ENCODE measurements at regions not wholly inside any gene's neighbourhood (a gene's known extent, or its start where the extent isn't known, plus 50 kb on each side); places are given as distances from the start of the nearest gene placed in this dataset.

DNA sequence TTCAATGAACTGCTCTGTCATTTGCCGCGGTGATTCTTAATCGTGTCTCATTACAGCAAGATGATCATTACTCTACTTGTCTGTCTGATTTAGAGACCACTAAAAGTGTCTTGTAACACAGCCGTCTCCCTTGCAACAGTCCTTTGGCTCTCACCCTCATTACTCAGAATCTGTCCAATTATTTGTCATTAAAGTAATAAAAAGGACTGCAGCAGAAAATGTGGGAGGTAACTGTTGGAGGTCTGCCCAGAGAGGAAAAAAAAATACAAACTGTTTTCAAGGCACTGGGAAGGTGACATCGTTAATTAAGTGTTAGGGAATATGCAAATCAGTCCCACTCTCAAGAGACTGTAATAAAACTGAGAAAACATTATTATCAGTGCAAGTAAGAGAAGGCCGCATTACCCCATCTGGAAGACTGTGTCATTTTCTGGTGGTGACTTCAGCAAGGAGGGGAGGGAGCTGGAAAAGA is 281.0 kb downstream of the RASEF start:
- H3K9me3 ChIP-seq (ENCODE audit: control insufficient read depth in 3 of 3, low read length in 3 of 3), result no peaks in the 10 kb centered on the region
- H3K9ac ChIP-seq (ENCODE audit: low read depth in 1 of 3, low read length in 3 of 3), result no peak overlapping the region
- no peaks in the 10 kb centered on the region for H3K36me3 ChIP-seq (ENCODE audit: control insufficient read depth in 3 of 3, insufficient read depth in 3 of 3, low read length in 3 of 3)
- H3K4me1 ChIP-seq (ENCODE audit: control insufficient read depth in 3 of 3, insufficient read depth in 3 of 3, low read length in 3 of 3), result no peaks in the 10 kb centered on the region
- no peak overlapping the region for H3K27ac ChIP-seq (ENCODE audit: low read depth, low read length)
- no peak overlapping the region for H3K4me3 ChIP-seq (ENCODE audit: low read length in 3 of 3)
- no peaks in the 10 kb centered on the region for H3K27me3 ChIP-seq (ENCODE audit: control insufficient read depth in 3 of 3, insufficient read depth in 3 of 3, low read length in 3 of 3)

DNA sequence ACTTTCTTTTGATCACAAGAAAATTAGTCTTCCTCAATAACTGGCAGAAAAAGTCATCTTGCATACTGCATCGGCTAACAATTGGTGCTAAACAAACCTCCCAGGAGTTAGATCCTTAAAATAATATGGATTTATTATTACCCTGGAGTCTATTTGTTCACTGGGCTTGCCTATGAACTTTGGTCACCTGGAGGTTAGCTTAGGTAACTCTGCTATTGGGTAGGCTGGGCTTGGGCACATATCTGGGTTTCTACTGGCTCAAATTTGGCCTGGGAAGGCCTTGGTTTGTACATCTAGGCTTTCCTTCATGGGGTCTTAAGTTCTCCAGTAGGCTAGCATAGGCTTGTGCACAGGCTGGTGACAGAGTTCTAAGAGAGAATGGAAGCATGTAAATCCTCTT is 279.9 kb downstream of the RASEF start:
- no peak overlapping the region for H3K4me3 ChIP-seq (ENCODE audit: low read length in 3 of 3)
- H3K27me3 ChIP-seq (ENCODE audit: control insufficient read depth in 3 of 3, insufficient read depth in 3 of 3, low read length in 3 of 3), result no peaks in the 10 kb centered on the region
- no peaks in the 10 kb centered on the region for H3K4me1 ChIP-seq (ENCODE audit: control insufficient read depth in 3 of 3, insufficient read depth in 3 of 3, low read length in 3 of 3)
- H3K9me3 ChIP-seq (ENCODE audit: control insufficient read depth in 3 of 3, low read length in 3 of 3), result no peaks in the 10 kb centered on the region
- H3K9ac ChIP-seq (ENCODE audit: low read depth in 1 of 3, low read length in 3 of 3), result no peak overlapping the region
- H3K27ac ChIP-seq (ENCODE audit: low read depth, low read length), result no peak overlapping the region
- no peaks in the 10 kb centered on the region for H3K36me3 ChIP-seq (ENCODE audit: control insufficient read depth in 3 of 3, insufficient read depth in 3 of 3, low read length in 3 of 3)

DNA sequence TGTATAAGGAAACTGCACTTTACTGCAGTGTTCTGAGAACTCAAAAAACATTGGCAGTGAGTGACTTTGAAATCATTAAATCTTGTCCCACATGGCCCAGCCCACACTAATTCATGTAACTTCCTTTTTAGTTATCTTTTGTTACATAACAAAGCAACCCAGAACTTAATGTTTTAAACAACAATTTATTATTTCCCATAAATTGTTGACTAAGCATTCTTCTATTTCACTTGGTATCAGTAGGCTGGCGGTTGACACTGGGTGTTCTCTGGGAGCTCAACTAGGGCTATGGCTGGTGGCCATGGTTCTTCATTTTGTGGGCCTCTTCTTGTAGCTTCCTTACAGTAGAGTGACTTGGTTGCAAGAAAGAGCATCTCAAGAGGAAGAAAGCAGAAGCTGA is 278.4 kb downstream of the RASEF start:
- Histone ChIP-seq H3K4me3 (ENCODE audit: low read length in 3 of 3) (no peak overlapping the region), H3K4me1 (ENCODE audit: control insufficient read depth in 3 of 3, insufficient read depth in 3 of 3, low read length in 3 of 3) (no peaks in the 10 kb centered on the region), H3K27me3 (ENCODE audit: control insufficient read depth in 3 of 3, insufficient read depth in 3 of 3, low read length in 3 of 3) (no peaks in the 10 kb centered on the region), H3K36me3 (ENCODE audit: control insufficient read depth in 3 of 3, insufficient read depth in 3 of 3, low read length in 3 of 3) (no peaks in the 10 kb centered on the region), H3K9me3 (ENCODE audit: control insufficient read depth in 3 of 3, low read length in 3 of 3) (no peaks in the 10 kb centered on the region), H3K9ac (ENCODE audit: low read depth in 1 of 3, low read length in 3 of 3) (no peak overlapping the region), H3K27ac (ENCODE audit: low read depth, low read length) (no peak overlapping the region)

DNA sequence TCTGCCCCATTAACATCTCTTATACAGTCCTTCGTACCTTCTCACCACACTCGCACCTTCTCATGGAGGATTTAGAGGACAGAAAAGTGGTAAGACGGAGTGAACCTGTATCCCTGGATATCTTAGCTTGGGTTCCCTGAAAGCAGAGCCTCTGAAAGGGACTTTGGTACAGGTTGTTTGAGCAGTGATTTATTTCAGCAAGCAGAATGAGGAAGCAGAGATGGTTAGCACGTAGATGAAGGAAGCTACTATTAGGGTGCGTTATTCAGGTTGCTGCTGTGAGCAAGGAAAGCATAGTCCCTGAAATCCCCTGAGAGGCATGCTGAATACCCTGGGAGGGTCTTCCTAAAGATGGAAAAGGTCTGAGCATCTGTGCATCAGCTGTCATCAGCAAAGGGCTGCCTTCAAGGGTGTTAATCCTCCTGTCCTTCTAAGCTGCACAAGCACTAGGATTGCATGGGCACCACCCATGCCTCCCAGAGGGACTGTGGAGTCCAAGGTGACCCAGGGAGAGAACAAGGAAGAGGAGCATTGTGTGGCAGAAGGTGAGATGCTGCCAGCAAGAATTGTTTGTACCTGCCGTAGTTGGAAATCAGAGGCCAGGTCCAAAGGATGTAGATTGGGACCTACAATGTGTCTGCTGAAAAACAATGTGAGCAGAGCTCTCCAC is 273.7 kb downstream of the RASEF start:
- H3K9ac ChIP-seq (ENCODE audit: low read depth in 1 of 3, low read length in 3 of 3), result no peak overlapping the region
- H3K27ac ChIP-seq (ENCODE audit: low read depth, low read length), result no peak overlapping the region
- H3K4me3 ChIP-seq (ENCODE audit: low read length in 3 of 3), result no peak overlapping the region
- no peaks in the 10 kb centered on the region for H3K36me3 ChIP-seq (ENCODE audit: control insufficient read depth in 3 of 3, insufficient read depth in 3 of 3, low read length in 3 of 3)
- no peaks in the 10 kb centered on the region for H3K9me3 ChIP-seq (ENCODE audit: control insufficient read depth in 3 of 3, low read length in 3 of 3)
- no peaks in the 10 kb centered on the region for H3K27me3 ChIP-seq (ENCODE audit: control insufficient read depth in 3 of 3, insufficient read depth in 3 of 3, low read length in 3 of 3)
- H3K4me1 ChIP-seq (ENCODE audit: control insufficient read depth in 3 of 3, insufficient read depth in 3 of 3, low read length in 3 of 3), result no peaks in the 10 kb centered on the region

DNA sequence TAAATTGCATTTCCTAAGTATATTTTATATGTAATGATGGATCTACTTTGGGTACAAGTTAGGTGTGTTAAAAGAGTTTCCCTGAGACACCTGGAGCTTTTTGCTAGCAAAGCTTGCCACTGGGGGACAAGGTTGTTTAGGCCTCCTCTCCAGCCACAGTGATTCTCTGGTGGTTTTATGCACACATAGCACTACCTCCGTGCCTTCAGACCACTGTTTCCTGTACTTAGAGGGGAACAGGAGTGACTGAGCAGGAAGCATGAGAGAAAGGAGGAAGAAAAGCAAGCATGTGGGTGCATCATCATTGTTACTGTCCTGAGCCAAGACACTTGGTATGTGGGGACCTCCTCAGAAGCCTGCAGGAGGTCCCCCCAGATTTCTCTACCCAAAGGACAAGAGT is 272.1 kb downstream of the RASEF start:
- H3K27ac ChIP-seq (ENCODE audit: low read depth, low read length), result no peak overlapping the region
- no peaks in the 10 kb centered on the region for H3K9me3 ChIP-seq (ENCODE audit: control insufficient read depth in 3 of 3, low read length in 3 of 3)
- H3K27me3 ChIP-seq (ENCODE audit: control insufficient read depth in 3 of 3, insufficient read depth in 3 of 3, low read length in 3 of 3), result no peaks in the 10 kb centered on the region
- no peaks in the 10 kb centered on the region for H3K36me3 ChIP-seq (ENCODE audit: control insufficient read depth in 3 of 3, insufficient read depth in 3 of 3, low read length in 3 of 3)
- H3K4me1 ChIP-seq (ENCODE audit: control insufficient read depth in 3 of 3, insufficient read depth in 3 of 3, low read length in 3 of 3), result no peaks in the 10 kb centered on the region
- H3K4me3 ChIP-seq (ENCODE audit: low read length in 3 of 3), result no peak overlapping the region
- H3K9ac ChIP-seq (ENCODE audit: low read depth in 1 of 3, low read length in 3 of 3), result no peak overlapping the region

DNA sequence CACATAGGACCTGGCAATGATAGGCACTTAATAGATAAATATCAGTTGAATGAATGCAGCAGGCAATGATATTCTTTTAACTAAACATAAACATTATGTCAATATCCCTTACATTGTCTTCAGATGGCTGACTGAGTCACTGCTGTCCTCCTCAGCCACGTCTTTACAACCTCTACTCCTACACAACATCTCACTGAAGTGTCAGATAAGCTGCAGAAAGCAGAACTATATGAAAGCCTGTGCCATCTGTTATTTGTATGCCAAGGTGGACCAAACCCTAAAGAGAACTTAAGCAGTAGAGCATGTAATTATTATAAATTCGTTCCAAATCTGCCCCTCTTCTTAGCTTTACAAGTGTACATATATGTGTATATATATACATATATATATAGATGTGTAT is 271.2 kb downstream of the RASEF start:
- Histone ChIP-seq H3K36me3 (ENCODE audit: control insufficient read depth in 3 of 3, insufficient read depth in 3 of 3, low read length in 3 of 3) (no peaks in the 10 kb centered on the region), H3K27me3 (ENCODE audit: control insufficient read depth in 3 of 3, insufficient read depth in 3 of 3, low read length in 3 of 3) (no peaks in the 10 kb centered on the region), H3K4me1 (ENCODE audit: control insufficient read depth in 3 of 3, insufficient read depth in 3 of 3, low read length in 3 of 3) (no peaks in the 10 kb centered on the region), H3K27ac (ENCODE audit: low read depth, low read length) (no peak overlapping the region), H3K9ac (ENCODE audit: low read depth in 1 of 3, low read length in 3 of 3) (no peak overlapping the region), H3K4me3 (ENCODE audit: low read length in 3 of 3) (no peak overlapping the region), H3K9me3 (ENCODE audit: control insufficient read depth in 3 of 3, low read length in 3 of 3) (no peaks in the 10 kb centered on the region)

DNA sequence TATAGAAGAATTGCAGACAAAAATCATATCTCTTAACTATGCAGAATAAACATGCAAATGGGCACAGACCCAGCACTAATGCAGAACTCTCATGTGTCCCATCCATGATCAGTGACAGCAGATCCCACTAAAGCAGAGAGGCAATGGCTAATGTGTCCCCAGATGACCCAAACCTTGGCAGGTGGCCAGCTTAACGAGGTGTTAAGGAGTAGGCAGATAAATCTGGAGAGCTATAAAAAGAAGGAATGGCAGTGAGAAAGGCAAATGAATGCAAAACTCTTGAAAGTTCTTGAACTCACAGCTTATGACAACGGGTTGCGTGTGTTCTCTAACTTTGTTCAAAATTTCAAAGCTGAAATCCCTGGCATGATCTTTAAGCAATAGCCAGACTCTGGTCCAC is 265.4 kb downstream of the RASEF start:
- no peaks in the 10 kb centered on the region for H3K4me1 ChIP-seq (ENCODE audit: control insufficient read depth in 3 of 3, insufficient read depth in 3 of 3, low read length in 3 of 3)
- H3K27ac ChIP-seq (ENCODE audit: low read depth, low read length), result no peak overlapping the region
- no peaks in the 10 kb centered on the region for H3K36me3 ChIP-seq (ENCODE audit: control insufficient read depth in 3 of 3, insufficient read depth in 3 of 3, low read length in 3 of 3)
- no peaks in the 10 kb centered on the region for H3K27me3 ChIP-seq (ENCODE audit: control insufficient read depth in 3 of 3, insufficient read depth in 3 of 3, low read length in 3 of 3)
- H3K9ac ChIP-seq (ENCODE audit: low read depth in 1 of 3, low read length in 3 of 3), result no peak overlapping the region
- H3K4me3 ChIP-seq (ENCODE audit: low read length in 3 of 3), result no peak overlapping the region
- H3K9me3 ChIP-seq (ENCODE audit: control insufficient read depth in 3 of 3, low read length in 3 of 3), result no peaks in the 10 kb centered on the region

DNA sequence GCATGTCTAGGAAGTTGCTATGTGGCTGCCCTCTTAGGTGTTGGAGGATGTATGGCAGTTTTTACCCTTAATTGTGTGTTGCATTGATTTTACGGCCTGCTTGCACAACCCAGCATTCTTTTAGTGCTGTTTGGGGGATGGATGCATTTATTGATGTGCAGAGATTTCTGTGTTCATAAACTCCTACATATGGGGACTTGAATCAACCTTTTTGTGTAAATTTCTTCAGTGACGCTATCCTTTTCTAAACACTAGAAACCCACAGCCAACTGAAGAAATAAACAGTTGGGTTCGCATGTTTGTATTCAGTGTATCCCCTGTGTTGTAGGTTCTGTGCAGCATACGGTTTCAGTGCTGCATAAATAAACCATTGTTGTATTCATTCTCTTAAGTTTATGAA is 263.7 kb downstream of the RASEF start:
- H3K4me1 ChIP-seq (ENCODE audit: control insufficient read depth in 3 of 3, insufficient read depth in 3 of 3, low read length in 3 of 3), result no peaks in the 10 kb centered on the region
- H3K9me3 ChIP-seq (ENCODE audit: control insufficient read depth in 3 of 3, low read length in 3 of 3), result no peaks in the 10 kb centered on the region
- no peak overlapping the region for H3K9ac ChIP-seq (ENCODE audit: low read depth in 1 of 3, low read length in 3 of 3)
- no peaks in the 10 kb centered on the region for H3K27me3 ChIP-seq (ENCODE audit: control insufficient read depth in 3 of 3, insufficient read depth in 3 of 3, low read length in 3 of 3)
- H3K4me3 ChIP-seq (ENCODE audit: low read length in 3 of 3), result no peak overlapping the region
- no peaks in the 10 kb centered on the region for H3K36me3 ChIP-seq (ENCODE audit: control insufficient read depth in 3 of 3, insufficient read depth in 3 of 3, low read length in 3 of 3)
- no peak overlapping the region for H3K27ac ChIP-seq (ENCODE audit: low read depth, low read length)

DNA sequence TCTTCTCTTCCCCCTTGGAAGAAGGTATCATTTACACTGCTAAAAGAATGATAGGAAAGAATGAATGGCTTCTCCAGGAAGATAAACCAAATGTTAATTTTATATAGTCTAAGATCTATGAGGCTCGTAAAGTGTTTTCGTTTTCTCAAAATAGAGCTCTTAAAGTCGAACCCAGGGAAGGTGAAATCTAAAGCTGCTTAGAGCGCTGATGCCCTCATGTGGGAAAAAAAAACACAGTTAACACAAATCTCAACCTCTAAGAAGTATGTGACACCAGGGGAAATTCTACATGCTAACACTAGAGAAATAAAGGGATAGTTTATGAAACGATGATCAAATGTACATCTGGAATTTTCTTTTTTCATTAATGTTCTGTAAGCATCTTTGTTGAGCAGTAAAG is 257.9 kb downstream of the RASEF start:
- no peak overlapping the region for H3K27ac ChIP-seq (ENCODE audit: low read depth, low read length)
- H3K9me3 ChIP-seq (ENCODE audit: control insufficient read depth in 3 of 3, low read length in 3 of 3), result no peaks in the 10 kb centered on the region
- H3K36me3 ChIP-seq (ENCODE audit: control insufficient read depth in 3 of 3, insufficient read depth in 3 of 3, low read length in 3 of 3), result no peaks in the 10 kb centered on the region
- H3K27me3 ChIP-seq (ENCODE audit: control insufficient read depth in 3 of 3, insufficient read depth in 3 of 3, low read length in 3 of 3), result peaks cover 0 to 2% (median 0%) of the 10 kb centered on the region in 3 donors
- no peaks in the 10 kb centered on the region for H3K4me1 ChIP-seq (ENCODE audit: control insufficient read depth in 3 of 3, insufficient read depth in 3 of 3, low read length in 3 of 3)
- H3K4me3 ChIP-seq (ENCODE audit: low read length in 3 of 3), result no peak overlapping the region
- H3K9ac ChIP-seq (ENCODE audit: low read depth in 1 of 3, low read length in 3 of 3), result no peak overlapping the region

DNA sequence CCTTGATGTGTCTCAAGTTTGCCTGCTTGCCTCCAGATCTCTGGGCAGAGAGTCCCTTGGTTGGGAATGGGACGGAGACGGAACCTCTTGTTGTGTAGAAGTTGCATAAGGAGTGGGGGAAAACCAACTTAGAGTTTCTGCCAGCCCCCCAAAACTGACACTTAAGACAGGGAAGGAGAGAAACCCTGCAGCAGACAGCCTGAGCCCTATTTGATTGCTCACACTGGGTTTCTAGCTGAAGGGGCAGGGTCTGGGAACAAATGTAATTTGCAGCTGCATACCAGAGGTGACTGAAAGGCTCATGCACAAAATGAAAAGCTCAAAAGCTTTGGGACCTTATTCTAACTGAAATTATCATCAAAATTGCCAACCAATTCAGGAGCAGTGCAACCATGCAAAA is 254.5 kb downstream of the RASEF start:
- no peaks in the 10 kb centered on the region for H3K36me3 ChIP-seq (ENCODE audit: control insufficient read depth in 3 of 3, insufficient read depth in 3 of 3, low read length in 3 of 3)
- no peak overlapping the region for H3K9ac ChIP-seq (ENCODE audit: low read depth in 1 of 3, low read length in 3 of 3)
- H3K4me1 ChIP-seq (ENCODE audit: control insufficient read depth in 3 of 3, insufficient read depth in 3 of 3, low read length in 3 of 3), result no peaks in the 10 kb centered on the region
- H3K9me3 ChIP-seq (ENCODE audit: control insufficient read depth in 3 of 3, low read length in 3 of 3), result no peaks in the 10 kb centered on the region
- no peak overlapping the region for H3K27ac ChIP-seq (ENCODE audit: low read depth, low read length)
- H3K4me3 ChIP-seq (ENCODE audit: low read length in 3 of 3), result no peak overlapping the region
- peaks cover 0 to 2% (median 0%) of the 10 kb centered on the region in 3 donors for H3K27me3 ChIP-seq (ENCODE audit: control insufficient read depth in 3 of 3, insufficient read depth in 3 of 3, low read length in 3 of 3)

Measured in skeletal muscle tissue (tissue), 3 donors.